C4-2B (cell line): ENCODE measurements at regions not wholly inside any gene's neighbourhood (a gene's known extent, or its start where the extent isn't known, plus 50 kb on each side); places are given as distances from the start of the nearest gene placed in this dataset.

Experiments used
- H3K27ac ChIP-seq: fragments of 450-650 bp; 2 replicates; pipeline ENCODE4 v1.5.1; 2017
- CTCF ChIP-seq: fragments of 450-650 bp; conservative IDR thresholded peaks from 2 replicates; pipeline ENCODE4 v1.5.1; 2017; ENCODE audit warnings: mild to moderate bottlenecking
- ZFX ChIP-seq: fragments of 450-650 bp; IDR thresholded peaks from 2 replicates; pipeline ENCODE4 v1.6.1; 2017

GRCh38 chr2:80725001-80725400 lies 420.4 kb upstream of the LRRTM1 start:
- H3K27ac ChIP-seq: no peak overlapping the region
- TF ChIP-seq ZFX (no peak), CTCF (no peak)

GRCh38 chr2:80722803-80723202 lies 418.3 kb upstream of the LRRTM1 start:
- H3K27ac ChIP-seq: no peak overlapping the region
- TF ChIP-seq CTCF: no peak
- TF ChIP-seq ZFX: no peak

GRCh38 chr2:80719607-80720006 lies 415.1 kb upstream of the LRRTM1 start:
- no peak for TF ChIP-seq CTCF
- no peak for TF ChIP-seq ZFX
- H3K27ac ChIP-seq: no peak overlapping the region

GRCh38 chr2:80715433-80715832 lies 410.9 kb upstream of the LRRTM1 start:
- no peak overlapping the region for H3K27ac ChIP-seq
- TF ChIP-seq CTCF (no peak), ZFX (no peak)

- TF ChIP-seq ZFX: no peak
- TF ChIP-seq CTCF: no peak
- H3K27ac ChIP-seq: no peak overlapping the region
Observed at GRCh38 chr2:80711915-80712314, 407.4 kb upstream of the LRRTM1 start.

- TF ChIP-seq ZFX (no peak), CTCF (no peak)
- no peak overlapping the region for H3K27ac ChIP-seq
Observed at GRCh38 chr2:80706951-80707350, 402.4 kb upstream of the LRRTM1 start.

GRCh38 chr2:80706541-80706940 lies 402.0 kb upstream of the LRRTM1 start:
- no peak for TF ChIP-seq ZFX
- no peak for TF ChIP-seq CTCF
- H3K27ac ChIP-seq: no peak overlapping the region
